ENCODE measurements at regions not wholly inside any gene's neighbourhood (a gene's known extent, or its start where the extent isn't known, plus 50 kb on each side); places are given as distances from the start of the nearest gene placed in this dataset.

DNA sequence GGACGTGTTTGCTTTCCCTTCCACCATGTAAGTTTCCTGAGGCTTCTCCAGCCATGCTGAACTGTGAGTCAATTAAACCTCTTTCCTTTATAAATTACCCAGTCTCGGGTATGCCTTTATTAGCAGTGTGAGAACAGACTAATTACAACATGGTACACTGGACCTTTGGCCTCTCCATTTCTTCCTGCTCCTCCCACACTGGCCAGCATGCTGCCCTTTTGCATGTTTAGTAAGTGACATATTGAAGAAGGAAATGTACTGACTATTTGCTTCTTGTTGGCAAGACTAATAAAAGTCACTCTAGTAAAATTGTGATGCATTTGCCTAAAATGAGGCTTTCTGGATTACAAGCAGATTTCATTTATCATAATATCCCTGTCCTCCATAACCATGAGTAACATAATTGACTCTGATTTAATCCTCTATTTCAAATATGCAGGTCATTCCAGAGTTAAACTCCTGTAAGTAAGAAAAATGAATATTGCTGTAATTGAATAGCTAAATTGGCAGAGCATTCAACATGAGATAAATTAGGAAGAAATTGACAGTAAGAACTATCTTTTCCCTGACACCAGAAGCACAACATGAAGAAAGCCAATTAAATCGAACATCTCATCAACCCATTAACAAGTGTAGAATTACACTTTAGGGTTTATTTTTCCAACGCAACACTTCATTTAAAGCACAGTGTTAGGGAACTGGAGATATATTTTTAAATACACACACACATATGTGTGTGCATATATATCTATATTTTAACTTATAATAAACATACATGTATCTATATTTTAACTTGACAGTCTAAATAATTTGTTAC, 427.8 kb upstream of the ZP4 start:
- TF ChIP-seq, protein P1, sequence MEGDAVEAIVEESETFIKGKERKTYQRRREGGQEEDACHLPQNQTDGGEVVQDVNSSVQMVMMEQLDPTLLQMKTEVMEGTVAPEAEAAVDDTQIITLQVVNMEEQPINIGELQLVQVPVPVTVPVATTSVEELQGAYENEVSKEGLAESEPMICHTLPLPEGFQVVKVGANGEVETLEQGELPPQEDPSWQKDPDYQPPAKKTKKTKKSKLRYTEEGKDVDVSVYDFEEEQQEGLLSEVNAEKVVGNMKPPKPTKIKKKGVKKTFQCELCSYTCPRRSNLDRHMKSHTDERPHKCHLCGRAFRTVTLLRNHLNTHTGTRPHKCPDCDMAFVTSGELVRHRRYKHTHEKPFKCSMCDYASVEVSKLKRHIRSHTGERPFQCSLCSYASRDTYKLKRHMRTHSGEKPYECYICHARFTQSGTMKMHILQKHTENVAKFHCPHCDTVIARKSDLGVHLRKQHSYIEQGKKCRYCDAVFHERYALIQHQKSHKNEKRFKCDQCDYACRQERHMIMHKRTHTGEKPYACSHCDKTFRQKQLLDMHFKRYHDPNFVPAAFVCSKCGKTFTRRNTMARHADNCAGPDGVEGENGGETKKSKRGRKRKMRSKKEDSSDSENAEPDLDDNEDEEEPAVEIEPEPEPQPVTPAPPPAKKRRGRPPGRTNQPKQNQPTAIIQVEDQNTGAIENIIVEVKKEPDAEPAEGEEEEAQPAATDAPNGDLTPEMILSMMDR (conservative IDR thresholded peaks at IDR 0.05) = no peak
- no peak for TF ChIP-seq ZFX (IDR thresholded peaks at IDR 0.05)
